ENCODE measurements at regions not wholly inside any gene's neighbourhood (a gene's known extent, or its start where the extent isn't known, plus 50 kb on each side); places are given as distances from the start of the nearest gene placed in this dataset.
A peak's percentile ranks its signal among the peaks of the same experiment; 100 is the strongest.

GRCh38 chr5:67426961-67427849, 230.6 kb upstream of the CD180 start:
- Histone ChIP-seq H2AFZ (replicated peaks) (no peak overlapping the region), H4K20me1 (ENCODE audit: low read depth) (no peaks in the 10 kb centered on the region), H3K36me3 (no peaks in the 10 kb centered on the region), H3K27me3 (no peaks in the 10 kb centered on the region), H3K4me1 (no peaks in the 10 kb centered on the region), H3K79me2 (ENCODE audit: low read depth) (no peaks in the 10 kb centered on the region), H3K9me3 (ENCODE audit: low read depth) (no peaks in the 10 kb centered on the region), H3F3A (ENCODE audit: low read depth) (no peaks in the 10 kb centered on the region), H3K4me3 (no peak overlapping the region), H3K4me2 (no peak overlapping the region), H3K9ac (no peak overlapping the region), H3K27ac (no peak overlapping the region)
- TF ChIP-seq CTCF (IDR thresholded peaks at IDR 0.05): no peak
- TF ChIP-seq EZH2phosphoT487 (IDR thresholded peaks at IDR 0.05): no peak
- no peak for TF ChIP-seq EZH2 (IDR thresholded peaks at IDR 0.05)
- Mint-ChIP-seq H3K36me3 (peaks cover 4% of the 10 kb centered on the region), H3K4me3 (no peak overlapping the region), H3K27ac (peak overlapping the region; percentile 24), H3K9me3 (peaks cover 14% of the 10 kb centered on the region), H3K27me3 (ENCODE audit: insufficient read depth, low read depth) (peaks cover 3% of the 10 kb centered on the region), H3K4me1 (peaks cover 11% of the 10 kb centered on the region)
- DNase-seq (ENCODE audit: low spot score): no peak

GRCh38 chr5:67425514-67425913, 228.9 kb upstream of the CD180 start:
- Histone ChIP-seq H3K9me3 (ENCODE audit: low read depth) (no peaks in the 10 kb centered on the region), H3K9ac (no peak overlapping the region), H3K27ac (no peak overlapping the region), H4K20me1 (ENCODE audit: low read depth) (no peaks in the 10 kb centered on the region), H3K4me1 (no peaks in the 10 kb centered on the region), H3K79me2 (ENCODE audit: low read depth) (no peaks in the 10 kb centered on the region), H3F3A (ENCODE audit: low read depth) (no peaks in the 10 kb centered on the region), H3K4me3 (no peak overlapping the region), H3K4me2 (no peak overlapping the region), H3K36me3 (no peaks in the 10 kb centered on the region), H3K27me3 (no peaks in the 10 kb centered on the region), H2AFZ (replicated peaks) (no peak overlapping the region)
- Mint-ChIP-seq H3K9me3 (peaks cover 24% of the 10 kb centered on the region), H3K4me1 (peaks cover 11% of the 10 kb centered on the region), H3K36me3 (peaks cover 6% of the 10 kb centered on the region), H3K27me3 (ENCODE audit: insufficient read depth, low read depth) (peaks cover 3% of the 10 kb centered on the region), H3K4me3 (no peak overlapping the region), H3K27ac (no peak overlapping the region)
- DNase-seq (ENCODE audit: low spot score): no peak
- no peak for TF ChIP-seq EZH2 (IDR thresholded peaks at IDR 0.05)

- Mint-ChIP-seq H3K4me1 (peaks cover 35% of the 10 kb centered on the region), H3K9me3 (peaks cover 14% of the 10 kb centered on the region), H3K36me3 (peaks cover 1% of the 10 kb centered on the region), H3K27ac (no peak overlapping the region), H3K4me3 (no peak overlapping the region), H3K27me3 (ENCODE audit: insufficient read depth, low read depth) (no peaks in the 10 kb centered on the region)
- H3K36me3 ChIP-seq: no peaks in the 10 kb centered on the region
- peak overlapping the region; percentile 75 for H3K27ac ChIP-seq
- H3K9me3 ChIP-seq (ENCODE audit: low read depth): no peaks in the 10 kb centered on the region
- TF ChIP-seq CTCF (IDR thresholded peaks at IDR 0.05): no peak
- TF ChIP-seq EZH2phosphoT487 (IDR thresholded peaks at IDR 0.05): no peak
- no peak for TF ChIP-seq EZH2 (IDR thresholded peaks at IDR 0.05)
- H3K27me3 ChIP-seq: no peaks in the 10 kb centered on the region
- H3F3A ChIP-seq (ENCODE audit: low read depth): peaks cover 19% of the 10 kb centered on the region
- H3K4me1 ChIP-seq: peaks cover 34% of the 10 kb centered on the region
- no peaks in the 10 kb centered on the region for H3K79me2 ChIP-seq (ENCODE audit: low read depth)
- H3K9ac ChIP-seq: no peak overlapping the region
- peak overlapping the region; percentile 42 for H3K4me2 ChIP-seq
- H4K20me1 ChIP-seq (ENCODE audit: low read depth): no peaks in the 10 kb centered on the region
- no peak overlapping the region for H3K4me3 ChIP-seq
- DNase-seq (ENCODE audit: low spot score): no peak
- no peak overlapping the region for H2AFZ ChIP-seq (replicated peaks)
Measured at GRCh38 chr5:67417839-67418238, 221.2 kb upstream of the CD180 start.

- DNase-seq (ENCODE audit: low spot score): peak; percentile 37
- peaks cover 34% of the 10 kb centered on the region for H3K4me1 ChIP-seq
- no peak overlapping the region for H3K4me3 Mint-ChIP-seq
Measured at GRCh38 chr5:67416986-67417385, 220.4 kb upstream of the CD180 start.

More at GRCh38 chr5:67416986-67417385, 220.4 kb upstream of the CD180 start:
- Histone ChIP-seq H3K9ac (no peak overlapping the region), H3K27me3 (no peaks in the 10 kb centered on the region), H3F3A (ENCODE audit: low read depth) (peaks cover 19% of the 10 kb centered on the region), H2AFZ (replicated peaks) (peak overlapping the region; percentile 22), H3K4me3 (no peak overlapping the region), H3K9me3 (ENCODE audit: low read depth) (no peaks in the 10 kb centered on the region), H3K79me2 (ENCODE audit: low read depth) (no peaks in the 10 kb centered on the region), H4K20me1 (ENCODE audit: low read depth) (no peaks in the 10 kb centered on the region), H3K27ac (peak overlapping the region; percentile 75), H3K36me3 (no peaks in the 10 kb centered on the region), H3K4me2 (peak overlapping the region; percentile 53)
- TF ChIP-seq EZH2 (IDR thresholded peaks at IDR 0.05): no peak
- no peak for TF ChIP-seq CTCF (IDR thresholded peaks at IDR 0.05)
- H3K9me3 Mint-ChIP-seq: peaks cover 12% of the 10 kb centered on the region
- no peaks in the 10 kb centered on the region for H3K36me3 Mint-ChIP-seq
- no peaks in the 10 kb centered on the region for H3K27me3 Mint-ChIP-seq (ENCODE audit: insufficient read depth, low read depth)
- peaks cover 38% of the 10 kb centered on the region for H3K4me1 Mint-ChIP-seq
- peak overlapping the region; percentile 84 for H3K27ac Mint-ChIP-seq

Data from neural progenitor cell (in vitro differentiated cells).